NCI-H524 treated with DMSO at 0.1 percent for 48 hours (cell line): ENCODE measurements at regions not wholly inside any gene's neighbourhood (a gene's known extent, or its start where the extent isn't known, plus 50 kb on each side); places are given as distances from the start of the nearest gene placed in this dataset.

ENCODE experiments used
- DNase-seq: peaks from one replicate; lab custom pipeline; 2025; lab: John Stamatoyannopoulos, UW

GRCh38 chr20:10771435-10772140 lies 97.8 kb upstream of the JAG1 start:
- DNase-seq: no peak

DNA sequence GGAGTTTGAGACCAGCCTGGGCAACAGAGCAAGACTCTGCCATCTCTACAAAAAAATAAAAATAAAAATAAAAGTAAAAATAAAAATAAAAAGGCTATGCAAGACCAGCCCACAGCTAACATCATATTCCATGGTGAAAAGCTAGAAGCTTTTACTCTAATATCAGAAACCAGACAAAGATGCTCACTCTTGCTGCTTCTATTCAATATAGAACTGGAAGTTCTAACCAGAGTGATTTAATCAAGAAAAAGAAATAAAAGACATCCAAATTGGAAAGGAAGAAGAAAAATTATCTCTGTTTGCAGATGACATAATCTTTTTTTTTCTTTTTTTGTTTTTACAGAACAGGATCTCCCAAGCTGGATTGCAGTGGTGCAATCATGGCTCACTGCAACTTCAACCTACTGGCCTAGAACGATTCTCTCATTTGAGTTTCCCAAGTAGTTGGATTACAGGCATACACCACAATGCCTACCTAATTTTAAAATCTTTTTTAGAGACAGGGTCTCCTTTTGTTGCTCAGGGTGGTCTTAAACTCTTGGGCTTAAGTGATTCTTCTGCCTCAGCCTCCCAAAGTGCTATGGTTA lies 100.7 kb upstream of the JAG1 start:
- DNase-seq: no peak

GRCh38 chr20:10777710-10778109 lies 103.9 kb upstream of the JAG1 start:
- DNase-seq: no peak

DNA sequence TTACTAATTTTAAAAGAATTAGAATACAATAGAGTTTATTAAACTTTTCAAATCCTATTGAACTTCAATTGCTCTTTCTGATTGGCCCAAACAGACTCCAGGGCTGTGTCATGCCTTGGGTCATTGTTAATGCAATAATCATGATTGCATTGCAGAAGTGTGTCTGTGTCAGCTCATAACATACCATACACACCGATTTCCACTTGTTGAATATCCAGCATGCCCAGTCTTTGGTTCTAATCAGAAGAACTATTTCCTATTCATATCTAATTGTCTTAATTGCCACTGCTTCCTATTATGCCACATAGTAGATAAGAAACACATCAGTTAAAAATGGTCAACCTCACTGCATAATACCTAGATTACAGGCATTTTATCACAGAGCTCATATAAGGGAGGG lies 106.1 kb upstream of the JAG1 start:
- DNase-seq: no peak

DNA sequence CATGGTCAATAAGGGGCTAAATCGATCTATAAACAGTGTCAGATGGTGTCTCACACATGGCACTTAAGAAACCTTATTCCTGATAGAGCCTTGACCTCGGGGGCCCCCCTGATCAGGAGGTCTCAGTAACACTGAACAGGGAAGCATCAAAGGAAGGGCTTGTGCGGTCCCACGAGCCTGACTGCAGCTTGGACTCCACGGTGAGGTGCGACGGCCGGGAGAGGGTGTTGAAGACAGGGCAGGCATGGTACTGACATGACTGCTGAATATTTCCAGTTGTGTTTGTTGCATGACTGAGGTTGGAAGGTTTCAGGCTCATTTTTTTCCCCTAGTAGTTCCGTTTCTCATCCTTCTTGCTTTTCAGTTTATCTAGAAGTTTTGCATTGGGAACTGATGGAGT lies 107.1 kb upstream of the JAG1 start:
- no peak for DNase-seq

DNA sequence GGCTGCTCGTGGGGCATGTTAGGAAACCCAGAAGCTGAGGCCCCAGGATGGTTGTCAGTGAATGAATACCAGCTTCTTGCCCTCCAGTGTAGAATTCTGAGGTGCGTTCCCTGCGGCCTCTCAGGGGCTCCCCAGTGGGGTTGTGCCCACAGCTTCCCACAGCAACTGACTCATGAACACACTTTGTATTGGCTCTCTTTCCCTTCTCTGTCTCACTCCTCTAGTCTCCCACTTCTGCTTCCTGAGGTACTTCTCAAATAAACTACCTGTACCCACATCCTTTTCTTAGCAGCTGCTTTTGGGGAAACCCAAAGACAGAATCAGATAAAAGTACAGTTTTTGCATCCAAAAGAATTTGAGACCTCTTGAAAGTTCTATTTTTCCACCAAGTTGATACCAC lies 107.7 kb upstream of the JAG1 start:
- DNase-seq: no peak

DNA sequence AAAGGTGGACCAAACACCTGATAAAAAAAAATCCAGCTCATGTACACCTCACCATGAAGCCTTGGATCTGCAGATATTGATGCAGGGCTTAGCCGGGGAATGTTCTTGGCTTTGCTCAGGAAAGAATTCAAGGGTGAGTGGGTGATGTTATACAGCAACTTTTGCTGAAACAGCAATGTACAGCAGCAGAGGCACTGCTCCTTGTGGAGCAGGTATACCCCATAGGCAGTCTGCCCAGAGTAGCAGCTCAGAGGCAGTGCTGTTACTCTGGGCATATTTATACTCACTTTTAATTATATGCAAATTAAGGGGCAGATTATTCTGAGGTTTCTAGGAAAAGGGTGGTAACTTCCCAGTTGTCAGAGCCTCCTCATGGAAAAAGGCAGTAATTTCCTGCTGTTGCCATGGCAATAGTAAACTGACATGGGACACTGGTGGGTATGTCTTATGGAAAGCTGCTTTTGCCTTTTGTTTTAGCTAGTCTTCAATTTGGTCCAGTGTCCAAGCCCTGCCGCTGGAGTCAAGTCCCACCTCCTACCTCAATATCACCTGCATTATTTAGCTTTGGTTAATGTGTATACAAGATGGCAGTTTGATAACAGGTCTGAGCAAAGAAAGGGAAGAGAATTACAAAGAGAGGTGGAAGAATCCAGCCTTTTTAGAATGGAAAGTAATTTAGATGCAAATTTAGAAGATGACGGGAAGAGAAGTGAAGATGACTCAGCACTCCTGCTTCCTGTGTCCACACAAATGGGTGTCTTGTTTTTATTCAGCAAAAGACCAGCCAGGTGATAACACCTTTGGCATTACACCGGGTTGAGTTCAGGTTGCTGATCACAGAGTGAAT lies 110.1 kb upstream of the JAG1 start:
- DNase-seq: no peak

DNA sequence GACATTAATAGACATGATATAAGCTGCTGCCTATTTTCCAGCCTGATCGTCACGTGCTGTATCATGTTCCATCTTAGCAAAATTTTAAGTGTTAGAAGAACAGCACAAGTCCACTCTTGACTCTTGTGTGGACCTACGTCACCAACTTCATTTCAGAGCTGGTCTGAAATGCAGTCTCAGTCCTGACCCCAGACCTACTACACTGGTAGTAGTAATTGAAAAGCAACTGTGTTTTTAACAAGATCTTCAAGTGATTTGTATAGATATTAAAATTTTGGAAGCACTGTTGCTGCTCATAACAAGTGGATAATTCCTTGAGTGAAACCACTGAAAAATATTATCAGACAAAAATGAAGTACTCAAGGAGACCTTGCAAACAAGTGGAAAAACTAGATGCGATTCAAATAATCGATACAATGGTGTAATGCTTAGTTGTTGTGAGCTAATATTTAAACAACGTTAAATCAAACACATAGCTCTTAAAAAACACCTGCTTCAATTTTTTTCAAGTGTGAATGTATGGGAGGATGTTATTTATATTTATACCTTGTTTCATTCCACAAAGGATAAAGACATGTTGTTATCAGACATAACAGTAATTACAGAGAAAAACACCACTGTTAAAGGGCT lies 110.9 kb upstream of the JAG1 start:
- DNase-seq: no peak

GRCh38 chr20:10786678-10787077 lies 112.9 kb upstream of the JAG1 start:
- no peak for DNase-seq

DNA sequence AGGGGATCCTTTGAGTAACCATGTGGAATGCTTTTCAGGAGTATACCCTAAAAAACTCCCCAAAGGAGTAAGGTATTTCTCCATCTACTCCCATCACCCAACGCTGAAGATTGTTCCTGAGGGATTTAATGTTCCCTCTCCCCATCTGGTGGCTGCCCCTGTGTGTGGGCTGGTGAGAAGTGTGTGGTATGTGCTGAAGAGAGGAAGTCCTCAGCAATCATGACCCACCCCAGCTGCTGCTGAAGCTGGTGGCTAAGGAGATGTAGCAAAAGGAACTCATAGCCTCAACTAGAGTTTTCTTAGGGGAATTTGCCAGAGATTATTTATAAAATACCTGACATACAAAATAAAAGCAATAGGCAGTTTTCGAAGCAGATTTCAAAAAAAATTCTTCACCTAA lies 114.3 kb upstream of the JAG1 start:
- no peak for DNase-seq

DNA sequence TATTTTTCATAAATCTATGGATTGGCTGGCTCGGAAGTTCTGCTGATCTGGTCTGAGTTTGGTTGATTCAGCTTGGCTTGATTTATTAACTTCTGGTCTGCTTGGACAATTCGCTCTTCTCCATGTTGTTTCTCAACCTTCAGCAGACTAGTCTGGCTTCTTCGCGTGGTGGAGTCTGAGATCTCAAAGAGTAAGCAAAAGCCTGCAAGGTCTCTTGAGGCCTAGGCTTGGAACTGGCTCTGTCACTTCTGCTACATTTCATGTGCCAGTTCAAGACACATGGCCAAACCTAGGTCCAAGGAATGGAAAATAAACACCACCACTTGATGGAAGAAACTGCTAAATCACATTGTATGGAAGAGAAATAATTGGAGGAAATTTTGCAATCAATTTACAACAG lies 115.1 kb upstream of the JAG1 start:
- no peak for DNase-seq

GRCh38 chr20:10789386-10789785 lies 115.6 kb upstream of the JAG1 start:
- DNase-seq: no peak

GRCh38 chr20:10790013-10790412 lies 116.2 kb upstream of the JAG1 start:
- no peak for DNase-seq

DNA sequence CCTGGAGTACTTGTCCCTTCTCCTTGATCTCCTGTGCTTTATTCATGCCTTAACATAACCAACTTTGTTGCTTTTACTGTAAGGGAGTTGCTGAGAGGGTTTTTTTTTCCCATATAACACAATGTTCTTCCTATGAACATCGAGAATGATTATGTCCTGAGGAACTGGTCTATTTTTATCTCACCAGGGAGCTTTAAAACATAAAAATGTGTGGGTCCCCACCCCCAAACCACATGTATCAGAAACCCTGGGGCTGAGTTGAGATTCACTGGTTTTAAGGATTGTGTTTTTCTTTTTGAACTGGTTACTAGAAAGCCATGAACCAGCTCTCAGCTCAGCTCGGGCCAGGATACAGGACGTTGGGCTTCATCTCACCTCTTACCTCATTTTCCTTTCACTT lies 118.5 kb upstream of the JAG1 start:
- DNase-seq: no peak

GRCh38 chr20:10793766-10794165 lies 120.0 kb upstream of the JAG1 start:
- DNase-seq: no peak

GRCh38 chr20:10794765-10795164 lies 121.0 kb upstream of the JAG1 start:
- DNase-seq: no peak

- no peak for DNase-seq
These were observed 121.7 kb upstream of the JAG1 start for GRCh38 chr20:10795286-10796026.

GRCh38 chr20:10798811-10799210 lies 125.0 kb upstream of the JAG1 start:
- DNase-seq: no peak

DNA sequence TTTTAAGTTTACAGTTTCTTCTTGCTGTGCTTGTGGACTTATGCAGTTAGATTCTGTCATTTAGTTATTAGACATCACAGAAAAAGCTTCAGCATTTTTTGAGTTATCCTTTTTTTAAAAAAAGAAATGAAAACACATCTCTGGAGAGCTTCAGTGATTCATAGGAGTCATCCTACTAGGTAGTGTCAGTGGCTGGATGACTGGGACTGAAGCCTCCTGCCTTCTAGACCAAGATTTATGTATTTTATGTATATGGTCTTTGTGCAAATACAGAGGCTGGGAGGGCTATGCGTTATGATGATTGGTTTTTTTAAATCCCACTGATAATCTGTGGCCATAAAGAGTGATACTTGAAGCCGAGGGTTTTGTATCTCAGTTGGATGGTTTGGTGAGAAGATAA lies 125.9 kb upstream of the JAG1 start:
- DNase-seq: no peak

DNA sequence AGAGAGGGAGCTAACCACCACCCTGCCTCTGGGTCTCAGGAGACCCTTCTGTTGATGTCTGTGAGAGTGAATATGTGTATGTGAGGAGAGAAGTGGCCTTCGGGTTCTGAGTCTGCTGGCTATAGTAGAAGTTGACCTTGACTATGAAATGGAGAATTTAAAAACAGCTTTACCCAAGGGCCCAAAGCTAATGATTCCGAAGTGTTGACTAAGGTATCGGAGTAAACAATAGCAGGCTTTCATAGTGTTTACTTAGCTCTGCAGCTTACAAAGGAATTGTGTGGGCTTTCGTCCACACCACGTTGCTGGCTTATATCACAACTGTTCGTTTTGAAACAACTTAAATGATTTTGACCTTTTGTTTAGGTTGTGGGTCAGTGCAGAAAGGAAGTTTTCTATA lies 126.5 kb upstream of the JAG1 start:
- no peak for DNase-seq

DNA sequence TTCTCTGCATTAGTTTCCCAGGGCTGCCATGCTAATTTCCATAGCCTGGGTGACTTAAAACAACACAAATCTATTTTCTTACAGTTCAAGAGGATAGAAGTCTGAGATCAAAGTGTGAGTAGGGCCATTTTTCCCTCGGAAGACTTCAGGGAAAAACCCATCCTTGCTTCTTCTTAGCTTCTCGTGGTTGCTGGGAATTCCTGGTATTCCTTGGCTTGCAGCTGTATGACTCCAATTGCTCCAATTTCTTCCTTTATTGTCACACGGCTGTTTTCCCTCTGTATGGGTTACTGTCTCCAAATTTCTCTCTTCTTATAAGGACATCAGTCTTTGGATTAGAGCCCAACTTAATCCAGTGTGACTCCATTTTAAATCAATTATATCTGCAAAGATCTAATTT lies 128.4 kb upstream of the JAG1 start:
- no peak for DNase-seq

GRCh38 chr20:10805764-10806163 lies 132.0 kb upstream of the JAG1 start:
- DNase-seq: no peak
